ENCODE measurements at regions not wholly inside any gene's neighbourhood (a gene's known extent, or its start where the extent isn't known, plus 50 kb on each side); places are given as distances from the start of the nearest gene placed in this dataset.

- no peak for DNase-seq
Observed at GRCh38 chr7:68438811-68439210, 1159.5 kb upstream of the AUTS2 start.

GRCh38 chr7:68439897-68440296 lies 1158.4 kb upstream of the AUTS2 start:
- Histone ChIP-seq H3K9me3 (replicated peaks) (peaks cover 10% of the 10 kb centered on the region), H3K36me3 (no peaks in the 10 kb centered on the region), H3K27me3 (ENCODE audit: low read depth) (no peaks in the 10 kb centered on the region), H3K4me1 (no peaks in the 10 kb centered on the region), H3K27ac (replicated peaks) (no peak overlapping the region), H3K4me3 (no peak overlapping the region)
- no peak for TF ChIP-seq CTCF (IDR thresholded peaks at IDR 0.05; ENCODE audit: borderline replicate concordance)
- no peak for DNase-seq
- intact Hi-C loops (cut with micrococcal nuclease), result loop anchor here (10.0 kb wide), 1 partner anchor 765 kb away; no protein-coding TSS in a partner anchor

More at GRCh38 chr7:68438811-68439210, 1159.5 kb upstream of the AUTS2 start:
- H3K27ac ChIP-seq (replicated peaks), result no peak overlapping the region
- intact Hi-C loops (cut with micrococcal nuclease), result loop anchor here (10.0 kb wide), 1 partner anchor 764 kb away; no protein-coding TSS in a partner anchor
- H3K27me3 ChIP-seq (ENCODE audit: low read depth), result no peaks in the 10 kb centered on the region
- no peak for TF ChIP-seq CTCF (IDR thresholded peaks at IDR 0.05; ENCODE audit: borderline replicate concordance)
- H3K4me3 ChIP-seq, result no peak overlapping the region
- no peaks in the 10 kb centered on the region for H3K4me1 ChIP-seq
- peaks cover 10% of the 10 kb centered on the region for H3K9me3 ChIP-seq (replicated peaks)
- no peaks in the 10 kb centered on the region for H3K36me3 ChIP-seq

GRCh38 chr7:68440866-68441265 lies 1157.4 kb upstream of the AUTS2 start:
- no peak for TF ChIP-seq CTCF (IDR thresholded peaks at IDR 0.05; ENCODE audit: borderline replicate concordance)
- Histone ChIP-seq H3K27me3 (ENCODE audit: low read depth) (no peaks in the 10 kb centered on the region), H3K4me1 (no peaks in the 10 kb centered on the region), H3K27ac (replicated peaks) (no peak overlapping the region), H3K36me3 (no peaks in the 10 kb centered on the region), H3K9me3 (replicated peaks) (peaks cover 10% of the 10 kb centered on the region), H3K4me3 (no peak overlapping the region)
- intact Hi-C loops (cut with micrococcal nuclease), result no loop called here
- no peak for DNase-seq

GRCh38 chr7:68441645-68442044 lies 1156.6 kb upstream of the AUTS2 start:
- H3K4me3 ChIP-seq, result no peak overlapping the region
- no peaks in the 10 kb centered on the region for H3K36me3 ChIP-seq
- intact Hi-C loops (cut with micrococcal nuclease), result no loop called here
- TF ChIP-seq CTCF (IDR thresholded peaks at IDR 0.05; ENCODE audit: borderline replicate concordance), result no peak
- H3K4me1 ChIP-seq, result no peaks in the 10 kb centered on the region
- DNase-seq, result no peak
- peaks cover 10% of the 10 kb centered on the region for H3K9me3 ChIP-seq (replicated peaks)
- H3K27me3 ChIP-seq (ENCODE audit: low read depth), result no peaks in the 10 kb centered on the region
- no peak overlapping the region for H3K27ac ChIP-seq (replicated peaks)

- H3K27me3 ChIP-seq (ENCODE audit: low read depth), result no peaks in the 10 kb centered on the region
- no peak overlapping the region for H3K27ac ChIP-seq (replicated peaks)
- H3K4me3 ChIP-seq, result no peak overlapping the region
- no peaks in the 10 kb centered on the region for H3K4me1 ChIP-seq
- intact Hi-C loops (cut with micrococcal nuclease), result no loop called here
- TF ChIP-seq CTCF (IDR thresholded peaks at IDR 0.05; ENCODE audit: borderline replicate concordance), result no peak
- no peaks in the 10 kb centered on the region for H3K36me3 ChIP-seq
- no peak for DNase-seq
- H3K9me3 ChIP-seq (replicated peaks), result peaks cover 10% of the 10 kb centered on the region
Observed at GRCh38 chr7:68442931-68443631, 1155.2 kb upstream of the AUTS2 start.
